GM12864 (cell line): ENCODE measurements at regions not wholly inside any gene's neighbourhood (a gene's known extent, or its start where the extent isn't known, plus 50 kb on each side); places are given as distances from the start of the nearest gene placed in this dataset.
"Not testable (repeated sequence)": the region's sequence is repeated elsewhere in the genome, so short reads cannot be mapped to it uniquely, and the experiment has no call there.

Experiments
- DNase-seq: peaks from one replicate; pipeline ENCODE4 v3.0.0-alpha.2; 2011; ENCODE audit warnings: low read depth
- H3K4me3 ChIP-seq: 2 replicates; pipeline ENCODE4 v1.5.1; 2011; ENCODE audit warnings: mild to moderate bottlenecking, low read depth, low read length, control low read depth
- TF ChIP-seq, protein P1 (sequence below): IDR thresholded peaks from 2 replicates; pipeline ENCODE4 v1.5.1; 2011; ENCODE audit warnings: low read depth, mild to moderate bottlenecking, moderate library complexity, low read length, control low read depth, inconsistent platforms; ENCODE audit errors: missing control alignments

DNA sequence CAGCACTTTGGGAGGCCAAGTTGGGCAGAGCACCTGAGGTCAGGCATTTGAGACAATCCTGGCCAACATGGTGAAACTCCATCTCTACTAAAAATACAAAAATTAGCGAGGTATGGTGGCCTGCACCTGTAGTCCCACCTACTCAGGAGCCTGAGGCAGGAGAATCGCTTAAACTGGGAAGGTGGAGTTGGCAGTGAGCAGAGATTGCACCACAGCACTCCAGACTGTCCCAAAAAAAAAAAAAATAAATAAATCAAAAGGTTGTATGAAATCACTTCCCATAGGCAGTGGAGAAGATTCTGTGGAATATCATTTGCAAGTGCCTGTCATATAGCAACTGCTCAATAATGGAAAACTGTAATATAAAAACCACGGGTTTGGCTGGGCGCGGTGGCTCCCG is 65.1 kb upstream of the SERBP1 start:
- H3K4me3 ChIP-seq = no peak overlapping the region
- TF ChIP-seq, protein P1, sequence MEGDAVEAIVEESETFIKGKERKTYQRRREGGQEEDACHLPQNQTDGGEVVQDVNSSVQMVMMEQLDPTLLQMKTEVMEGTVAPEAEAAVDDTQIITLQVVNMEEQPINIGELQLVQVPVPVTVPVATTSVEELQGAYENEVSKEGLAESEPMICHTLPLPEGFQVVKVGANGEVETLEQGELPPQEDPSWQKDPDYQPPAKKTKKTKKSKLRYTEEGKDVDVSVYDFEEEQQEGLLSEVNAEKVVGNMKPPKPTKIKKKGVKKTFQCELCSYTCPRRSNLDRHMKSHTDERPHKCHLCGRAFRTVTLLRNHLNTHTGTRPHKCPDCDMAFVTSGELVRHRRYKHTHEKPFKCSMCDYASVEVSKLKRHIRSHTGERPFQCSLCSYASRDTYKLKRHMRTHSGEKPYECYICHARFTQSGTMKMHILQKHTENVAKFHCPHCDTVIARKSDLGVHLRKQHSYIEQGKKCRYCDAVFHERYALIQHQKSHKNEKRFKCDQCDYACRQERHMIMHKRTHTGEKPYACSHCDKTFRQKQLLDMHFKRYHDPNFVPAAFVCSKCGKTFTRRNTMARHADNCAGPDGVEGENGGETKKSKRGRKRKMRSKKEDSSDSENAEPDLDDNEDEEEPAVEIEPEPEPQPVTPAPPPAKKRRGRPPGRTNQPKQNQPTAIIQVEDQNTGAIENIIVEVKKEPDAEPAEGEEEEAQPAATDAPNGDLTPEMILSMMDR = no peak
- no peak for DNase-seq

DNA sequence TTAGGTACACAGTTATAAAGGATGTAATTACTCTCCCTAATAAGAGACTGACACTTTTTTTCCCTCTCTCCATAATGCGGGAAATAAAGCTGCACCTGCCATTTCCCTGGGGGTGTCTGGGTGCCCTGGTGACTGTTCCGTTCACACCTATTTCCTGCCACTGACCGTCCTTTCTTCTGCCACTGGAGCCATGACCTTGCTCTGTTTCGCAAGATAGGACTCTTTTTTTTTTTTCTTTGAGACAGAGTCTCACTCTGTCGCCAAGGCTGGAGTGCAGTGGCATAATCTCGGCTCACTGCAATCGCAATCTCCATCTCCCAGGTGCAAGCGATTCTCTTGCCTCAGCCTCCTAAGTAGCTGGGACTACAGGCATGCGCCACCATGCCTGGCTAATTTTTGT is 66.1 kb upstream of the SERBP1 start:
- no peak for DNase-seq
- TF ChIP-seq, protein P1 = no peak
- no peak overlapping the region for H3K4me3 ChIP-seq

DNA sequence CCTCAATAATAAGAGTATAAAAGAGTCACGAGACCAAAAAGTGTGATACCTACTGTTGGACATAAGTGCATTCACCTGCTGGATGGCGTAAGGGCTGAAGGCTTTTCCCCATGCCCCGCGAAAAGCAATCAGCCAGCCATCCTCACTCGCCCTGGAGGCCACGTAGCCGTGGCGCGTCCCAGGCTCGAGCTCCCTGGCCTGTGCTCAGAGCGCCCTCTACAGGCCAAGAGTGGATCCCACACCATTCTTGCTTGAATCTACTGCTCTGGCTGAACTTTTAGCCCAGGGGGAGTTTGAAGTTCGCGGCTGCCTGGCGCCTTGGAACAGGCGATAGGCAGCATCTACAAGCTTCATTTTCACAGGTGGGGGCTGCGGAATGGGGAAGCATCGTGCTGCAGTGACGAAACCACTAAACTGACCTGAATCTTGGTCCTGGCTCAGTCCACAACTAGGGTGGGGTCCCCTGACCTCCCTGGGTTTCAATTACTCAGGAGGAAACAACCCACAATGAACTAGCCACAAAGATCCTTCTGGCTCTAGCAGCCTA is 70.3 kb upstream of the SERBP1 start:
- H3K4me3 ChIP-seq = no peak overlapping the region
- TF ChIP-seq, protein P1 = peak; percentile 97
- peak; percentile 57 for DNase-seq

DNA sequence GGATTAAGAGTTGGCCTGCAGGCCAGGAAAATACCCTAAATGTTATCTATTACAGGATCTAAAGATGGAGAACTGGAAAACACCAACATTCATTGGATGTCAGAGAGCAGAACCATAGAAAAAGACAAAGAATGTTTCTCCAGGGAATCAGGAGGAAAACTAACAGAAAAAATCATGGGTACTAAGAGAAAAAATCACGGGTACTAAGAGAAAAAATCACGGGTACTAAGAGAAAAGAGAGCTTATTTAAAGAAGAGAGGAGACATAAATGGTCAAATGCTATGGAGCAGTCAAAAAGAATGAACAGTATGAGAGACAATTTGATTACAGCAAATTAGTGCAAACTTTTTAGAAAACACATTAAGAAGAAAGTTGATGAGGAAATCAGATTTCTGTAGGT is 73.8 kb upstream of the SERBP1 start:
- H3K4me3 ChIP-seq = no peak overlapping the region
- TF ChIP-seq, protein P1 = no peak
- DNase-seq = no peak

DNA sequence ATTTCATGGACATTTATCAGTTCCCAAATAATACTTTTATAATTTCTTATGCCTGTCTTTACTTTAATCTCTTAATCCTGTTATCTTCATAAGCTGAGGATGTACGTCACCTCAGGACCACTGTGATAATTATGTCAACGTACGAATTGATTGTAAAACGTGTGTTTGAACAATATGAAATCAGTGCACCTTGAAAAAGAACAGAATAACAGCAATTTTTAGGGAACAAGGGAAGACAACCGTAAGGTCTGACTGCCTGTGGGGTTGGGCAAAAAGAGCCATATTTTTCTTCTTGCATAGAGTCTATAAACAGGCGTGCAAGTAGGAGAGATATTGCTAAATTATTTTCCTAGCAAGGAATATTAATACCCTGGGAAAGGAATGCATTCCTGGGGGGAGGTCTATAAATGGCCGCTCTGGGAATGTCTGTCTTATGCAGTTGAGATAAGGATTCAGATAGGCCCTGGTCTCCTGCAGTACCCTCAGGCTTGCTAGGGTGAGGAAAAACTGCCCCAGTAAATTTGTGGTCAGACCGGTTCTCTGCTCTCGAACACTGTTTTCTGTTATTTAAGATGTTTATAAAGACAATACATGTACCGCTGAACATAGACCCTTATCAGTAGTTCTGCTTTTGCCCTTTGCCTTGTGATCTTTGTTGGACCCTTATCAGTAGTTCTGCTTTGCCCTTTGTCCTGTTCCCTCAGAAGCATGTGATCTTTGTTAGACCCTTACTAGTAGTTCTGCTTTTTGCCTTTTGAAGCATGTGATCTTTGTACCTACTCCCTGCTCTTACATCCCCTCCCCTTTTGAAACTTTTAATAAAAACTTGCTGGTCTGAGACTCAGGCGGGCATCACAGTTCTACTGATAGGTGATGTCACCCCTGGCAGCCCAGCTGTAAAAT is 83.4 kb upstream of the SERBP1 start:
- not testable (repeated sequence) for DNase-seq, H3K4me3 ChIP-seq

DNA sequence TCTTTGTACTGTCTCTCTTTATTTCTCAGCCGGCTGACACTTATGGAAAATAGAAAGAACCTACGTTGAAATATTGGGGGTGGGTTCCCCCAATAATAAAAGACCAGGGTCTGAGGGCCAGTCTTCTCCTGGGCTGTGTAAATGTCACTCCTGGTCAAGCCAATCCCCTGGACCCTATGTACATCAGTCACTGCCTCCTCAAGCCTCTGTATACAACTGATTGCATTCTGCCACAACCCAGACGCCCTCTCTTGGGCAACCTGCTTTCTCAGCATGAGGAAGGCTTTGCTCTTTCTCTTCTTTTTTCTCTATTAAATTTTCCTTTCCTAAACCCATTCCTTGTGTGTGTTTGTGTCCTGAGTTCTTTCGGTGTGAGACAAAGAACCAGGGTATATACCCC is 84.1 kb upstream of the SERBP1 start:
- DNase-seq = no peak
- H3K4me3 ChIP-seq = no peak overlapping the region
- TF ChIP-seq, protein P1 = no peak

DNA sequence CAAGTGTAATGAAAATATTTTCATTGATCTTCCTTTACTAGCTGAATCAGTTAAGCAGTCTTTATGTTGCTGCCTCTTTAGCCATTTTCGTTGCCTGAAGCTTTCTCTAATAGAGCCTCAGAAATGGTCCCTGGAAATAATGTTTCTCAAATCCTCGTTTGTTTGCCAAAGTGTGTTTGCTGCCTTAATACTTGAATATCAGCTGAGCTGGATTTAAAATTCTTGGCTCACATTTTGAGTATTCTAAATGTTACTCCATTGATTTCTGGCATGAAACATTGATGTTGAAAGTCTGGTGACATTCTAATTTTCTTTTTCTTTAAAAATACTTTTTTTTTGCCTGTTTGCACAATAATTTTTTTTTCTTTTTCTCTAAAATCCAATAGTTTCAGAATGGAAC is 84.6 kb upstream of the SERBP1 start:
- TF ChIP-seq, protein P1 = no peak
- DNase-seq = no peak
- H3K4me3 ChIP-seq = no peak overlapping the region
